HG03135 (cell line): ENCODE measurements at regions not wholly inside any gene's neighbourhood (a gene's known extent, or its start where the extent isn't known, plus 50 kb on each side); places are given as distances from the start of the nearest gene placed in this dataset.
"Not testable (repeated sequence)": the region's sequence is repeated elsewhere in the genome, so short reads cannot be mapped to it uniquely, and the experiment has no call there.

Experiments
- ATAC-seq: cut with Tn5 transposase; IDR thresholded peaks from one replicate; pipeline ENCODE4 v1.9.1; 2021; ENCODE audit warnings: mild to moderate bottlenecking, moderate library complexity; ENCODE audit not compliant: unreplicated experiment

GRCh38 chr4:148883891-148884290, 441.7 kb upstream of the NR3C2 start:
- no peak for ATAC-seq

GRCh38 chr4:148883435-148883834, 441.2 kb upstream of the NR3C2 start:
- ATAC-seq: no peak

- ATAC-seq: no peak
These were observed 439.8 kb upstream of the NR3C2 start for GRCh38 chr4:148881860-148882643.

GRCh38 chr4:148874331-148874730, 432.1 kb upstream of the NR3C2 start:
- ATAC-seq: no peak

- ATAC-seq: no peak
These were observed 426.0 kb upstream of the NR3C2 start for GRCh38 chr4:148868191-148868590.

- no peak for ATAC-seq
These were observed 424.5 kb upstream of the NR3C2 start for GRCh38 chr4:148866666-148867065.

- ATAC-seq: no peak
These were observed 415.8 kb upstream of the NR3C2 start for GRCh38 chr4:148857973-148858534.

- no peak for ATAC-seq
These were observed 415.2 kb upstream of the NR3C2 start for GRCh38 chr4:148857239-148857972.

- ATAC-seq: no peak
These were observed 412.0 kb upstream of the NR3C2 start for GRCh38 chr4:148854203-148854602.

- no peak for ATAC-seq
These were observed 410.0 kb upstream of the NR3C2 start for GRCh38 chr4:148852092-148852699.

GRCh38 chr4:148850257-148850995, 408.2 kb upstream of the NR3C2 start:
- ATAC-seq: no peak

GRCh38 chr4:148849581-148849980, 407.4 kb upstream of the NR3C2 start:
- no peak for ATAC-seq

GRCh38 chr4:148847544-148848255, 405.5 kb upstream of the NR3C2 start:
- ATAC-seq: no peak

GRCh38 chr4:148845609-148846008, 403.4 kb upstream of the NR3C2 start:
- no peak for ATAC-seq

- ATAC-seq: no peak
These were observed 401.4 kb upstream of the NR3C2 start for GRCh38 chr4:148843625-148844024.

GRCh38 chr4:148842843-148843242, 400.6 kb upstream of the NR3C2 start:
- no peak for ATAC-seq

- not testable (repeated sequence) for ATAC-seq
These were observed 395.4 kb upstream of the NR3C2 start for GRCh38 chr4:148837571-148837970.

GRCh38 chr4:148834804-148835631, 392.8 kb upstream of the NR3C2 start:
- no peak for ATAC-seq

- ATAC-seq: no peak
These were observed 389.7 kb upstream of the NR3C2 start for GRCh38 chr4:148831945-148832344.
